Endothelial cell of umbilical vein (primary cell): ENCODE measurements at regions not wholly inside any gene's neighbourhood (a gene's known extent, or its start where the extent isn't known, plus 50 kb on each side); places are given as distances from the start of the nearest gene placed in this dataset.

Experiments used
- BruUV-seq: library from RNA; stranded (reverse); fragments of 400-500 nt; replicated peaks from 2 replicates; lab custom pipeline; 2021; lab: Mats Ljungman, UMichigan
- CTCF ChIA-PET: fragments of 300-600, 350-600 bp; sonication (Branson Sonifier 250); formaldehyde crosslinking; loops from one replicate; lab custom pipeline; 2021; ENCODE audit warnings: antibody characterized with exemption, inconsistent platforms; lab: Charles Lee
- POLR2A ChIA-PET: fragments of 300-600, 350-600 bp; sonication (Branson Sonifier 250); formaldehyde crosslinking; loops from one replicate; lab custom pipeline; 2021; ENCODE audit warnings: antibody characterized with exemption, inconsistent platforms; lab: Charles Lee
- DNase-seq: peaks from one replicate; pipeline ENCODE4 v3.0.0-alpha.2; 2011; ENCODE audit warnings: low read depth, low spot score
- FAIRE-seq: peaks from 2 replicates; lab custom pipeline; 2011; peaks lifted over from hg19 to GRCh38; lab: Jason Lieb, UNC
- H2AFZ ChIP-seq: 2 replicates; pipeline ENCODE4 v1.6.0; 2012; ENCODE audit warnings: low read depth, low read length, control low read depth, inconsistent platforms
- H3K27ac ChIP-seq: 2 replicates; pipeline ENCODE4 v1.5.1; 2011; ENCODE audit warnings: low read depth, mild to moderate bottlenecking, control low read depth, low read length, moderate library complexity; ENCODE audit not compliant: insufficient read depth
- H3K27me3 ChIP-seq, 2 experiments: 2 replicates each; pipeline versions ENCODE4 v1.6.0 to v1.6.1; 2011; ENCODE audit warnings: low read length in 2 of 2, mixed read lengths in 1 of 2; ENCODE audit not compliant: control insufficient read depth in 2 of 2, insufficient read depth in 2 of 2
- H3K36me3 ChIP-seq, 2 experiments: 2 replicates in 1 of 2; 3 replicates in 1 of 2; pipeline ENCODE4 v1.5.1; 2011; ENCODE audit warnings: low read length in 2 of 2, mild to moderate bottlenecking in 1 of 2, moderate library complexity in 1 of 2; ENCODE audit not compliant: control insufficient read depth in 2 of 2, insufficient read depth in 2 of 2; ENCODE audit errors: extremely low read depth in 1 of 2
- H3K4me1 ChIP-seq: 3 replicates; pipeline ENCODE4 v1.5.1; 2011; ENCODE audit warnings: mild to moderate bottlenecking, low read length; ENCODE audit not compliant: control insufficient read depth, insufficient read depth; ENCODE audit errors: extremely low read depth
- H3K4me2 ChIP-seq: 2 replicates; pipeline ENCODE4 v1.6.1; 2011; ENCODE audit warnings: low read length, control low read depth, mixed read lengths; ENCODE audit not compliant: insufficient read depth
- H3K4me3 ChIP-seq, 3 experiments: fragments of 200-600 bp in 1 of 3; sonication (generic), shearing (Covaris generic) in 1 of 3; replicated peaks in 1 of 3; 2 replicates each; pipeline ENCODE4 v1.5.1; 2011 to 2016; ENCODE audit warnings: control low read depth in 3 of 3, low read length in 3 of 3, mild to moderate bottlenecking in 2 of 3, inconsistent platforms in 1 of 3, low read depth in 1 of 3, moderate library complexity in 1 of 3; ENCODE audit not compliant: insufficient read depth in 1 of 3
- H3K79me2 ChIP-seq: 2 replicates; pipeline ENCODE4 v1.6.0; 2012; ENCODE audit warnings: low read length, inconsistent platforms; ENCODE audit not compliant: control insufficient read depth, insufficient read depth
- H3K9ac ChIP-seq: replicated peaks from 2 replicates; pipeline ENCODE3; 2011; ENCODE audit warnings: low read length, control low read depth; ENCODE audit not compliant: insufficient read depth; ENCODE audit errors: extremely low read depth
- H3K9me1 ChIP-seq: replicated peaks from 3 replicates; pipeline ENCODE4 v1.6.0; 2011; ENCODE audit warnings: mild to moderate bottlenecking, low read length; ENCODE audit not compliant: control insufficient read depth, insufficient read depth; ENCODE audit errors: extremely low read depth
- H3K9me3 ChIP-seq: replicated peaks from 2 replicates; pipeline ENCODE4 v1.5.1; 2012; ENCODE audit warnings: low read length, inconsistent platforms; ENCODE audit not compliant: control insufficient read depth, insufficient read depth
- H4K20me1 ChIP-seq: replicated peaks from 2 replicates; pipeline ENCODE3; 2011; ENCODE audit warnings: mild to moderate bottlenecking, low read length; ENCODE audit not compliant: control insufficient read depth, insufficient read depth; ENCODE audit errors: extremely low read depth
- EZH2 ChIP-seq: IDR thresholded peaks from 2 replicates; pipeline ENCODE4 v1.6.1; 2012; ENCODE audit warnings: borderline replicate concordance, low read depth, mild to moderate bottlenecking, moderate library complexity, low read length, inconsistent platforms; ENCODE audit not compliant: severe bottlenecking
- FOS ChIP-seq: IDR thresholded peaks from 2 replicates; pipeline ENCODE4 v1.6.1; 2011; ENCODE audit warnings: mild to moderate bottlenecking, low read length, moderate library complexity, borderline replicate concordance; ENCODE audit not compliant: insufficient read depth
- GATA2 ChIP-seq: IDR thresholded peaks from 2 replicates; pipeline ENCODE4 v1.7.0; 2011; ENCODE audit warnings: low read depth, mild to moderate bottlenecking, moderate library complexity, mixed read lengths, low read length; ENCODE audit not compliant: insufficient read length, insufficient read depth
- JUN ChIP-seq: IDR thresholded peaks from 2 replicates; pipeline ENCODE4 v1.6.1; 2011; ENCODE audit warnings: borderline replicate concordance, low read depth; ENCODE audit not compliant: insufficient read length, insufficient read depth
- MYC ChIP-seq: IDR thresholded peaks from one replicate; pipeline ENCODE4 v1.6.1; 2011; ENCODE audit warnings: mild to moderate bottlenecking, low read depth, low read length
- POLR2A ChIP-seq: IDR thresholded peaks from 2 replicates; pipeline ENCODE4 v1.6.1; 2012; ENCODE audit warnings: low read depth, mild to moderate bottlenecking, control low read depth, low read length
- POLR2AphosphoS5 ChIP-seq: IDR thresholded peaks from 2 replicates; pipeline ENCODE4 v1.6.1; 2012; ENCODE audit warnings: low read depth, mild to moderate bottlenecking, control low read depth, low read length, moderate library complexity; ENCODE audit not compliant: insufficient read depth
- dilution Hi-C: fragments of 300-500 bp; cut with MboI; formaldehyde crosslinking; loops from one replicate; pipeline ENCODE4 v1.15.0; 2019; ENCODE audit warnings: low sequenced_read_pairs; ENCODE audit not compliant: extremely low pct_ligation_motif_present
- intact Hi-C: fragments of 100-400 bp; cut with micrococcal nuclease; formaldehyde crosslinking; loops from one replicate; pipeline ENCODE4 v1.10.0; 2022
- TF ChIP-seq, protein P1 (sequence below): IDR thresholded peaks from 2 replicates; pipeline ENCODE4 v1.6.1; 2011; ENCODE audit not compliant: insufficient read depth, insufficient read length
- TF ChIP-seq, protein P2 (sequence below), 2 donors: IDR thresholded peaks; 1 replicate in 1 of 2; 2 replicates in 1 of 2; pipeline ENCODE4 v1.5.1; 2011; ENCODE audit warnings: low read length in 2 of 2, mild to moderate bottlenecking in 2 of 2, moderate library complexity in 2 of 2, control low read depth in 1 of 2, inconsistent platforms in 1 of 2, low read depth in 1 of 2; ENCODE audit not compliant: insufficient read depth in 1 of 2; ENCODE audit errors: extremely low read depth in 1 of 2

DNA sequence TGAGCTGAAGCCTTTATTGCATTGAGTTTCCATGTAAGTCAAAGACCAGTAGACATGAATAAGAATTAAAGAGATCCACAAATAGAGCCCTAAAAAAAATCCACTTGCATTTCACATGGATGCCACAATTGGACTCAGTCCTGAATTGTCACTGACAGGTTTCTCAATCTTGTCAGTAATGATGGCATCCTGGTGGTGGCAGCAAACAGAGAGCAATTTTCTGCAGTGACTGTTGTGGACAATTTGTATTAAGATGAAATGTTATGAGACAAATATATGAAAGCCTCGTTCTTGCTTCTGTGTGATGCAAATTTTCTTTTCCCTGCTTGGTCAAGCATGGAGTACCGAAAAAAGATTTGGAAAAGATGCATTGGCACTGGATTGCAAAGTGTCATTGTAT is 278.9 kb downstream of the SAMD5 start:
- no peaks in the 10 kb centered on the region for H3K9me1 ChIP-seq
- dilution Hi-C loops (no loop called here), intact Hi-C loops (no loop called here)
- FAIRE-seq (no peak), DNase-seq (no peak)
- ChIA-PET CTCF (interaction anchor here (1.0 to 1.8 kb wide), 3 partner anchors 12 to 281 kb away, joined by 3 to 4 read pairs (median 4); no protein-coding TSS in a partner anchor), POLR2A (no interaction called here)
- BruUV-seq = no TSS peak
- no peak overlapping the region for H3K27ac ChIP-seq
- no peaks in the 10 kb centered on the region for H3K79me2 ChIP-seq
- no peak for TF ChIP-seq POLR2AphosphoS5
- no peak for TF ChIP-seq JUN
- TF ChIP-seq, protein P1, sequence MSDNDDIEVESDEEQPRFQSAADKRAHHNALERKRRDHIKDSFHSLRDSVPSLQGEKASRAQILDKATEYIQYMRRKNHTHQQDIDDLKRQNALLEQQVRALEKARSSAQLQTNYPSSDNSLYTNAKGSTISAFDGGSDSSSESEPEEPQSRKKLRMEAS = no peak
- TF ChIP-seq FOS = no peak
- TF ChIP-seq MYC = no peak
- TF ChIP-seq POLR2A = no peak
- TF ChIP-seq GATA2 = no peak
- TF ChIP-seq, protein P2, sequence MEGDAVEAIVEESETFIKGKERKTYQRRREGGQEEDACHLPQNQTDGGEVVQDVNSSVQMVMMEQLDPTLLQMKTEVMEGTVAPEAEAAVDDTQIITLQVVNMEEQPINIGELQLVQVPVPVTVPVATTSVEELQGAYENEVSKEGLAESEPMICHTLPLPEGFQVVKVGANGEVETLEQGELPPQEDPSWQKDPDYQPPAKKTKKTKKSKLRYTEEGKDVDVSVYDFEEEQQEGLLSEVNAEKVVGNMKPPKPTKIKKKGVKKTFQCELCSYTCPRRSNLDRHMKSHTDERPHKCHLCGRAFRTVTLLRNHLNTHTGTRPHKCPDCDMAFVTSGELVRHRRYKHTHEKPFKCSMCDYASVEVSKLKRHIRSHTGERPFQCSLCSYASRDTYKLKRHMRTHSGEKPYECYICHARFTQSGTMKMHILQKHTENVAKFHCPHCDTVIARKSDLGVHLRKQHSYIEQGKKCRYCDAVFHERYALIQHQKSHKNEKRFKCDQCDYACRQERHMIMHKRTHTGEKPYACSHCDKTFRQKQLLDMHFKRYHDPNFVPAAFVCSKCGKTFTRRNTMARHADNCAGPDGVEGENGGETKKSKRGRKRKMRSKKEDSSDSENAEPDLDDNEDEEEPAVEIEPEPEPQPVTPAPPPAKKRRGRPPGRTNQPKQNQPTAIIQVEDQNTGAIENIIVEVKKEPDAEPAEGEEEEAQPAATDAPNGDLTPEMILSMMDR (IDR thresholded peaks at IDR 0.05; ENCODE audit: extremely low read depth in 1 of 2, insufficient read depth in 1 of 2, low read depth in 1 of 2, low read length in 2 of 2) = no peak
- no peak for TF ChIP-seq EZH2
- H3K9ac ChIP-seq = no peak overlapping the region
- no peaks in the 10 kb centered on the region for H4K20me1 ChIP-seq
- no peaks in the 10 kb centered on the region for H3K36me3 ChIP-seq
- H3K4me1 ChIP-seq = no peaks in the 10 kb centered on the region
- H3K9me3 ChIP-seq = no peaks in the 10 kb centered on the region
- no peaks in the 10 kb centered on the region for H3K27me3 ChIP-seq
- no peak overlapping the region for H3K4me3 ChIP-seq
- no peak overlapping the region for H2AFZ ChIP-seq
- H3K4me2 ChIP-seq = no peak overlapping the region
